ENCODE measurements at regions not wholly inside any gene's neighbourhood (a gene's known extent, or its start where the extent isn't known, plus 50 kb on each side); places are given as distances from the start of the nearest gene placed in this dataset.
"Not testable (repeated sequence)": the region's sequence is repeated elsewhere in the genome, so short reads cannot be mapped to it uniquely, and the experiment has no call there.

GRCh38 chr3:171924864-171925263, 81.7 kb downstream of the TMEM212 start:
- not testable (repeated sequence) for TF ChIP-seq YY1 (IDR thresholded peaks at IDR 0.05; ENCODE audit: insufficient read depth, insufficient read length); SUZ12 (IDR thresholded peaks at IDR 0.05; ENCODE audit: extremely low read depth, insufficient read depth, insufficient read length); ZNF274 (IDR thresholded peaks at IDR 0.05; ENCODE audit: low read depth, low read length)

All from NT2/D1 (cell line).